ENCODE measurements at regions not wholly inside any gene's neighbourhood (a gene's known extent, or its start where the extent isn't known, plus 50 kb on each side); places are given as distances from the start of the nearest gene placed in this dataset.

DNA sequence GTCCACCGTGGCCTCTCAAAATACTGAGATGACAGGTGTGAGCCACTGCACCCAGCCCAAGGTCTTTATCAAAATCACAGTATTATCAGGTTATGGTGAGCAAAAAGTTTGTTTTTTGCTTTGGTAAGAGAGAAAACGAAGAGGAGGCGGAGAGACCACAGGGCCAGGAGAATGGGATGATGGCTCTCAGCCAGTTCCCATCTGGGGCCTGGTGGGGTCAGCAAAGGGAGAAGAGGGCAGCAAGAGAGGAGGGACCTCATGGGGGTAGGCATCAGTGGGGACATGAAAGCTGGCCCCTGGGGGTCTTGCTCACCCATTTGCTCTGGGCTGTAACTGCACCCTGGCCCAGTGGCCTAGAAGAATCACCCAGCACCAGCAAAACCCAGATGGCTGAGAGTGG lies 190.2 kb downstream of the SHANK2 start:
- TF ChIP-seq, protein P1, sequence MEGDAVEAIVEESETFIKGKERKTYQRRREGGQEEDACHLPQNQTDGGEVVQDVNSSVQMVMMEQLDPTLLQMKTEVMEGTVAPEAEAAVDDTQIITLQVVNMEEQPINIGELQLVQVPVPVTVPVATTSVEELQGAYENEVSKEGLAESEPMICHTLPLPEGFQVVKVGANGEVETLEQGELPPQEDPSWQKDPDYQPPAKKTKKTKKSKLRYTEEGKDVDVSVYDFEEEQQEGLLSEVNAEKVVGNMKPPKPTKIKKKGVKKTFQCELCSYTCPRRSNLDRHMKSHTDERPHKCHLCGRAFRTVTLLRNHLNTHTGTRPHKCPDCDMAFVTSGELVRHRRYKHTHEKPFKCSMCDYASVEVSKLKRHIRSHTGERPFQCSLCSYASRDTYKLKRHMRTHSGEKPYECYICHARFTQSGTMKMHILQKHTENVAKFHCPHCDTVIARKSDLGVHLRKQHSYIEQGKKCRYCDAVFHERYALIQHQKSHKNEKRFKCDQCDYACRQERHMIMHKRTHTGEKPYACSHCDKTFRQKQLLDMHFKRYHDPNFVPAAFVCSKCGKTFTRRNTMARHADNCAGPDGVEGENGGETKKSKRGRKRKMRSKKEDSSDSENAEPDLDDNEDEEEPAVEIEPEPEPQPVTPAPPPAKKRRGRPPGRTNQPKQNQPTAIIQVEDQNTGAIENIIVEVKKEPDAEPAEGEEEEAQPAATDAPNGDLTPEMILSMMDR (IDR thresholded peaks at IDR 0.05) = no peak
- TF ChIP-seq POLR2A (IDR thresholded peaks at IDR 0.05) = no peak
